Colonic mucosa (tissue), 4 donors: ENCODE measurements at regions not wholly inside any gene's neighbourhood (a gene's known extent, or its start where the extent isn't known, plus 50 kb on each side); places are given as distances from the start of the nearest gene placed in this dataset.

Source experiments
- DNase-seq: peaks from one replicate; pipeline ENCODE4 v3.0.0-alpha.2; 2020
- H3K27ac ChIP-seq: fragments of 200-600 bp; one replicate; pipeline ENCODE4 v1.8.0; 2021
- H3K27me3 ChIP-seq: fragments of 200-600 bp; one replicate; pipeline ENCODE4 v1.8.0; 2021
- H3K36me3 ChIP-seq: fragments of 200-600 bp; one replicate; pipeline ENCODE4 v1.8.0; 2021
- H3K4me1 ChIP-seq: fragments of 200-600 bp; one replicate; pipeline ENCODE4 v1.8.0; 2021; ENCODE audit warnings: mild to moderate bottlenecking
- H3K4me3 ChIP-seq: fragments of 200-600 bp; one replicate; pipeline ENCODE4 v1.8.0; 2021
- H3K9ac ChIP-seq, 2 donors: one replicate each; pipeline ENCODE4 v1.7.0; 2013; ENCODE audit warnings: control low read depth in 2 of 2, low read depth in 2 of 2, low read length in 2 of 2
- H3K9me3 ChIP-seq: fragments of 200-600 bp; one replicate; pipeline ENCODE4 v1.8.0; 2021
- intact Hi-C: fragments of 100-400 bp; cut with DNase I; formaldehyde crosslinking; loops from one replicate; pipeline ENCODE4 v1.14.1; 2022
- TF ChIP-seq, protein P1 (sequence below): fragments of 200-600 bp; IDR thresholded peaks from one replicate; pipeline ENCODE4 v1.8.0; 2022; ENCODE audit warnings: antibody characterized with exemption, mild to moderate bottlenecking
- donor health status: healthy.
- donor health status: DM: no; HTN: no; CAD: no.
- donor health status: DM: no; HTN: no; CAD: no.

GRCh38 chr18:77895250-77895649, 645.6 kb downstream of the GALR1 start:
- no peak for DNase-seq
- Histone ChIP-seq H3K36me3 (no peaks in the 10 kb centered on the region), H3K4me3 (no peak overlapping the region), H3K9me3 (no peaks in the 10 kb centered on the region), H3K27ac (no peak overlapping the region), H3K4me1 (peaks cover 4% of the 10 kb centered on the region), H3K9ac (no peak overlapping the region), H3K27me3 (no peaks in the 10 kb centered on the region)
- intact Hi-C loops = no loop called here
- TF ChIP-seq, protein P1, sequence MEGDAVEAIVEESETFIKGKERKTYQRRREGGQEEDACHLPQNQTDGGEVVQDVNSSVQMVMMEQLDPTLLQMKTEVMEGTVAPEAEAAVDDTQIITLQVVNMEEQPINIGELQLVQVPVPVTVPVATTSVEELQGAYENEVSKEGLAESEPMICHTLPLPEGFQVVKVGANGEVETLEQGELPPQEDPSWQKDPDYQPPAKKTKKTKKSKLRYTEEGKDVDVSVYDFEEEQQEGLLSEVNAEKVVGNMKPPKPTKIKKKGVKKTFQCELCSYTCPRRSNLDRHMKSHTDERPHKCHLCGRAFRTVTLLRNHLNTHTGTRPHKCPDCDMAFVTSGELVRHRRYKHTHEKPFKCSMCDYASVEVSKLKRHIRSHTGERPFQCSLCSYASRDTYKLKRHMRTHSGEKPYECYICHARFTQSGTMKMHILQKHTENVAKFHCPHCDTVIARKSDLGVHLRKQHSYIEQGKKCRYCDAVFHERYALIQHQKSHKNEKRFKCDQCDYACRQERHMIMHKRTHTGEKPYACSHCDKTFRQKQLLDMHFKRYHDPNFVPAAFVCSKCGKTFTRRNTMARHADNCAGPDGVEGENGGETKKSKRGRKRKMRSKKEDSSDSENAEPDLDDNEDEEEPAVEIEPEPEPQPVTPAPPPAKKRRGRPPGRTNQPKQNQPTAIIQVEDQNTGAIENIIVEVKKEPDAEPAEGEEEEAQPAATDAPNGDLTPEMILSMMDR = no peak

DNA sequence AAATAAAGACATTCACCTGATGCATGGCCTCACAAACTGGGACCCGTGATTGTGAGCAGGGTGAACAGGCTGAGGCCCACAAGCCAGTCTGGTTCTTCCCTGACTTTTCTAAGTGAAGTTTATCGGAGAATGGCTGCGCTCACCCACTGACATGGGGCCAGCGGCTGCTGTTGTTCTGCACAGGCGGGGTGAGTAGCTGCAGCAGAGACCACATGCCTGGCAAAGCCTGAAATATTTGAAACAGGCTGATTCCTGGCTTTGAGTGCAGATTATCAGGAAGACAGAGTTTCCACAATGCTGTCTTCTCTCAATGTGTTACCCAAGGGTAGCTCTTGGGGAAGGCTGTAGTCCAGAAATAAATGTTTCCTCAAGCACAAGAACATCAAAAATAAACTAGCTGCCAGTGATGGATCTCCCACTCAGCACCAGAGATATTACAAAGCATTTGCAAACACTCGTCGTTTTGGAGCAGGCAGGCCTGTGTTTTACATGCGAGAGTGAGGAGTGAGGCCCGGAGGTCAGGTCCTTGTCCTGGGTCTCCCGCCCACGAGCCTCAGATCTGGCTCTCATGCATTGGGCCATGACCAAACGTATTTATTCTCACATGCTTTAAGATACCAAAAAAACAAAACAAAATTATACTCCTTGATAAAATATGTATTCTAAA, 647.1 kb downstream of the GALR1 start:
- no peak overlapping the region for H3K9ac ChIP-seq
- DNase-seq = no peak

DNA sequence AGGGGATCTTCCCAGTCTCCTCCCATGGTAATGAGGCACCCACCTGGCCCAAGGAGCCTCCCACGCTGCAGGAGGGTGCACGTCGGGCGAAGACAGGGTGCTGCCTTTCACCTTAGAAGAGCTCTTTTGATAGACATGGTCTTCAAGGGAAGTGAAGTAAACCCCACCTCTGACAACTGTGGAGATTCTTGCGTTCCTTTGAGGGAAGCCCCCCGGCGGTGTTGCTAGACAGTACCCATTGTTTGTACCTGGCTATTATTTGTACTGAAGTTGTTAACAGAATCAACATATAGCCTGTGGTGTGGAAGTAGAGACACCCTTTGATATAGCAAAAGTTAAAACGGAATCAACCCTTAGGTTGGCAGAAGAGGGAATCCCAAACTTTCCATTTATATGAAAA, 648.0 kb downstream of the GALR1 start:
- no peak overlapping the region for H3K27ac ChIP-seq
- no peaks in the 10 kb centered on the region for H3K36me3 ChIP-seq
- no peak overlapping the region for H3K4me3 ChIP-seq
- no peaks in the 10 kb centered on the region for H3K9me3 ChIP-seq
- peaks cover 4% of the 10 kb centered on the region for H3K4me1 ChIP-seq
- DNase-seq = no peak
- intact Hi-C loops = no loop called here
- TF ChIP-seq, protein P1 = no peak
- no peaks in the 10 kb centered on the region for H3K27me3 ChIP-seq
- no peak overlapping the region for H3K9ac ChIP-seq

More for the DNA sequence above, 647.1 kb downstream of the GALR1 start:
- Histone ChIP-seq H3K4me3 (no peak overlapping the region), H3K9me3 (no peaks in the 10 kb centered on the region), H3K27me3 (no peaks in the 10 kb centered on the region), H3K4me1 (peaks cover 4% of the 10 kb centered on the region), H3K27ac (no peak overlapping the region), H3K36me3 (no peaks in the 10 kb centered on the region)
- TF ChIP-seq, protein P1 = no peak
- intact Hi-C loops = no loop called here

GRCh38 chr18:77899972-77900754, 650.5 kb downstream of the GALR1 start:
- H3K4me3 ChIP-seq = no peak overlapping the region
- no peaks in the 10 kb centered on the region for H3K9me3 ChIP-seq
- TF ChIP-seq, protein P1 = peak; percentile 48
- H3K4me1 ChIP-seq = peaks cover 4% of the 10 kb centered on the region
- intact Hi-C loops = no loop called here
- no peak for DNase-seq
- no peaks in the 10 kb centered on the region for H3K27me3 ChIP-seq
- no peaks in the 10 kb centered on the region for H3K36me3 ChIP-seq
- no peak overlapping the region for H3K9ac ChIP-seq
- no peak overlapping the region for H3K27ac ChIP-seq

DNA sequence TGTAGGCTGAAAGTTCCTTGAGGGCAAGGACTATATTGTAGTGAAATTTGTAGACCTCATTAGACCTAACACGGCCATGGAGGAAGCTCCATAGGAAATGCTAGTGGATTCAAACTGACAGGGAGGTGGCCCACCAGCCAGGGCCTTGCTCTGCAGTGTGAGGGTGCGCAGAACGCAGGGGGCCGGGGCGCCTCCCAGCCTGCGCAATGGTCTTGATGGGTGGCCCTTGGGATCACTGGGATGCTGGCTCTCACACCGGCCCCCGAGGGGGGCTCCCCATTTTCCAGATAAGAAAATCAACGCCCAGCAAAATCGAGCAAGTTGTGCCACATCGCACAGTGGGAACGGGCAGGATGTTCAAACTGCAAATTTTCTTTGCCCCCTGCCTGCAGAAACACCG, 655.4 kb downstream of the GALR1 start:
- Histone ChIP-seq H3K27me3 (no peaks in the 10 kb centered on the region), H3K27ac (no peak overlapping the region), H3K4me1 (no peaks in the 10 kb centered on the region), H3K36me3 (no peaks in the 10 kb centered on the region), H3K9me3 (no peaks in the 10 kb centered on the region), H3K9ac (no peak overlapping the region), H3K4me3 (no peak overlapping the region)
- no peak for DNase-seq
- intact Hi-C loops = no loop called here
- TF ChIP-seq, protein P1 = no peak
